NCI-H82 treated with DMSO at 0.1 percent for 48 hours (cell line): ENCODE measurements at regions not wholly inside any gene's neighbourhood (a gene's known extent, or its start where the extent isn't known, plus 50 kb on each side); places are given as distances from the start of the nearest gene placed in this dataset.

Experiments used
- DNase-seq: peaks from one replicate; lab custom pipeline; 2025; ENCODE audit not compliant: unreplicated experiment; lab: John Stamatoyannopoulos, UW

DNA sequence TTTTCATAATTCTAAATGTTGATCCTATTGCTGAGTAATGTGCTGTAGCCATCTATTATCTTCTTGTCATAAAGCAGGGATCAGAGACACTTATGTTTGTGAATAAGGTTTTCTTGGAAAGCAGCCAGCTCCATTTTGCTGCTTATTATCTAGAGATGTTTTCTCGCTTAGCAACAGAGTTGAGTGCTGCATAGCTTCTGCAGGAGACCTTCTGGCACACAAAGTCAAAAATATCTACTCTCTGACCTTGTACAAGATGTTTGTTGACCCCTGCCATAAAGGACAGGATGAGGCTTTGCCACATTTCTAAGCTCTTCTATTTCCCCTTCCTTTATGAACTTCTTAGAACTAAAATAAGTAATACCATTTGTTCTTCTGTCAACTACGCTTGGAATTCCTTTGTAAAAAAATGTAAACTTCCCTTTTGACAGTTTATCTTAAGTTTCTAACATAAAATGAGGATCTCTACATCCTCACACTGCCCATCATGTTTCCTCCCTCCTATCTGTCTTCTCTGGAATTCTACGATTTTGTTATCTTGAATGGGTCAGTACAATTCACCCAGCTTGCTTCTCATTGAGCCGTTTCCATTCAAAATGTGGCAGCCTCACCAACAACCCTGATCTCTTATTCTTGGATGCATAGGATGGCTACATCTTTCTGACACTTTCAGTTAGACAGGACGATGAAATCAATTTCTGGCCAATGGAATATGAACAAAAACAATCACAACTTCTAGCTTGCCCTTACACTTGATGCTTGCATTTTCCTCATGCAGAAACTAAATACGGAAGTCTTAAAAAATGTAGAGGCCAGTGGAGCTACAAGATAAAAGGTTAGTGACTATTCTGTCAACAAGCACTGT is 1377.0 kb downstream of the SUCLG1 start:
- DNase-seq: no peak

DNA sequence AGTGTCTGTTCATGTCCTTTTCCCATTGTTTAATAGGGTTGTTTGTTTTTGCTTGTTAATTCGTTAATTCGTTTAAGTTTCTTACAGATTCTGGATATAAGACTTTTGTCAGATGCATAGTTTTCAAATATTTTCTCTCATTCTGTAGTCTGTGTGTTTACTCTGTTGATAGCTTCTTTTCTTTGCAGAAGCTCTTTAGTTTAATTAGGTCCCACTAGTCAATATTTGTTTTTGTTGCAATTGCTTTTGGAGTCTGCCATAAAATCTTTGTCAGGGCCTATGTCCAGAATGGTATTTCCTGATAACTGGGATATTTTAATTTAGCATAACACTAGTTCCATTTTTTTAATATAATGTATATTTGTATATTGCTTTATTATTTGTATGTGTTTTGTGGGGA is 1380.1 kb downstream of the SUCLG1 start:
- DNase-seq: no peak

GRCh38 chr2:83072767-83073166 is 1386.3 kb downstream of the SUCLG1 start:
- no peak for DNase-seq

GRCh38 chr2:83071914-83072313 is 1387.2 kb downstream of the SUCLG1 start:
- DNase-seq: no peak

- no peak for DNase-seq
These were observed 1387.7 kb downstream of the SUCLG1 start for GRCh38 chr2:83071352-83071751.

DNA sequence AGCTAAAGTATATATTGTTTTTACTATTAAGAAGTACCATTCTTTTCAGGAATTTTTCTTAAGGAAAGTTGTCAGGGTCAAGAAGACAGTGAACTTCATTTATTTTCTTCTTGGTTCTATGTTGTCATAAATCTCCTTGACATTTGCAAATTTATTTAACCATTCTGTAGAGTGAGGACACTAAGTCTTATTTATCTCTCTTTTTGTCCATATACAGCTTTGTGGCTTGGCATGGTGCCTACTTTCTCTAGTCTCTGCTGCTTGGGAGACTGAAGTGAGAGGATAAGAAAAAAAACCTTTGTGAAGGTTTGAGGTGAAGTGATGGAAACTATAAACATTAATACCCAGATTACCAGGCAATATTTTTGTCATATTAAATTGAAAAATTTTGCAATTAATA is 1389.4 kb downstream of the SUCLG1 start:
- no peak for DNase-seq

- DNase-seq: no peak
These were observed 1390.4 kb downstream of the SUCLG1 start for GRCh38 chr2:83068714-83069113.

DNA sequence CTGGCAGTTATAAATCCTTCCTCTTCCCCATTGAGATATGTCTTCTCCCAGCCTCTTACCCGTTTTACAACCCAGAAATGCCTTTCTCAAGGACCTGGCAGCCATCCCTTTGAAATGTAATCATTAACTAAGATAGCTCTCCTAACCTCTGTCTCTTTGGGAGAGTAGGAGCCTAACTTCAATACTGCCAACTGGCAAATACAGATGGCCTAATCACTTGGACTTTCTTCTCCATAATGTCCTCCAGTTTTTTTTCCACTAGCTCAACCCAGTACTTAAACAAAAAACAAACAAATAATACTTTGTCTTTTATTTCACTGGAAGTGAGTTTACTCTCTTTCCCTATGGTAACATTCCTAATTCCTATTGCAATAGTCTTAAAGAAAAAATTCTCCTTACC is 1391.1 kb downstream of the SUCLG1 start:
- DNase-seq: no peak

DNA sequence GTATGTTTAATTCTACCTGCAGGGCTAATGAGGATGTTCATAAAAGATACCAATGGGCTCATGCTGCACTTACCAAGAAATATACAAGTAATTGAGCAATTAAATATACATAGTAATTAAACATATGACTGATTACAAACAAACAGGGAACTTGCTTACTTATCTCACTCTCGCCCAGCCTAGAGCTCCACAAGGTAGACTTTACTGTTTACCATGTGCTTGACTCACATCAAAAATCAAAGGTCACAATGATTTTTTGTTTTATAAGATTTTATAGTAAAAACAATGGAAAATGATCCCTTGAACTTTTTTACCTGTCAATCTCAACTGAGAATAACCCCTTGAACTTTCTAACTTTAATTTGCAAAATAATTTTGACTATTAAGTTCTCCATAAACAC is 1395.1 kb downstream of the SUCLG1 start:
- no peak for DNase-seq

DNA sequence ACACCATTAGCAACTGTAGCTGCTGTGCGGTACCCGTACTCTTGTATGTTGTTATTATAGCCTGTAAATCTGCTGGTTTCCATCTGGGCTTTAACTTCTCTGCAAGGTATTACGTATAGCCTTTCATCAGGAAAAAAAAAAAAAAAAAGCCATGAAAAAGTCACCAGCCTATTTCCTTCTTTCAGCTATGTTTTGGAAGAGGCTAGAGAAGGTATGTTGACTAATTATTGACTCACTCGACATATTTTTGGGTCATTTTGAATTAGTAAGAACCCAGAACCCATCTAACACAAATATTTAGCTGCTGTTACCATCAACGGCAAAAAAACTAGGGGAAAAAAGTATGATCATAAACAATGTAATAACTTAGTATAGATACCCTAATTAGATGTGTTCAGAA is 1395.6 kb downstream of the SUCLG1 start:
- no peak for DNase-seq

GRCh38 chr2:83058683-83059082 is 1400.4 kb downstream of the SUCLG1 start:
- DNase-seq: no peak

DNA sequence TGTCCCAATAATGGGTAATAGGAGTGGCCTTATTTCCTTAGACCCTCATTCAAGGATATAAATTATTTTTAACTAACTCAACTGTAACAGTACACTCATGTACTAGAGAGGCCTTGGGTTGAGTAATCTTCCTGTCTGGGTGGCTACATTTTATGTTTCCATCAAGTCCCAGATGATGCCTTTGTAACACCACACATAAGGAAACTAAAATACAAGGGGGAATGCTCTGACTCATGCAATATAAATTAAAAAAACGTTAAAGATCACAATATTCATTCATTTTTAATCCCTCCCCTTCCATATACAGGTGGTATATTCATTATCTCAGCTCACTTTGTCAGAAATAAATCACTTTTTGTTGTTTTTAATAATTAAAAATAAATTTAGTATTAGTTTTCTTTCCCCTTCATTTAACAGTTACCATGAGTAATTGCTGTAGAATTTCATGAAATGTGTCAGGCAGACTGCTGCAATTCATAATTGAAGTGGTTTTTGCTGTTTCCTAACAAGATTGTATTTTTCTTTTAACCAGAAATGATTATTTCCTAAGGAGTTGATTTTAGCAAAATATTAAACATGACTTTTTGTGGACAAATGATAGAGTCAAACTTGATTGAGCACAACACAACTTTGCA is 1403.6 kb downstream of the SUCLG1 start:
- DNase-seq: no peak

DNA sequence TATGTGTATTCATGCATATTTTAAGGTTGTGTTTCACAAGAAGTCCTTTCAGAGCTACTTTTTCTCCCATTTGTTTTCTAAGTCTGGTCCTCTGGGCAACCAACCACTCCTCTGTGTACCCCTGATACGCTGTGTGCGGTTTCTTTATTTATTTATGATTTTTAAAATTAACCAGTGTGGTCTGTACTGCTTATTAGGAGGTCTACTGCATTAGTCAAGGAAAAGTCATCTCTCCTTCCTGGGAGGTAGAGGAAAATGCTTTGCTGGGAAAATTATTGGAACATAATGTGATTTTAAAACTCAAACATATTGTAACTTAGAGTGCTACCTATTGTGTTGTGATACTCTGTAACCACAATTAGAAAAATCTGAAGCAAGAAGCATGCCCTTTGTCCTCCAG is 1404.3 kb downstream of the SUCLG1 start:
- no peak for DNase-seq

DNA sequence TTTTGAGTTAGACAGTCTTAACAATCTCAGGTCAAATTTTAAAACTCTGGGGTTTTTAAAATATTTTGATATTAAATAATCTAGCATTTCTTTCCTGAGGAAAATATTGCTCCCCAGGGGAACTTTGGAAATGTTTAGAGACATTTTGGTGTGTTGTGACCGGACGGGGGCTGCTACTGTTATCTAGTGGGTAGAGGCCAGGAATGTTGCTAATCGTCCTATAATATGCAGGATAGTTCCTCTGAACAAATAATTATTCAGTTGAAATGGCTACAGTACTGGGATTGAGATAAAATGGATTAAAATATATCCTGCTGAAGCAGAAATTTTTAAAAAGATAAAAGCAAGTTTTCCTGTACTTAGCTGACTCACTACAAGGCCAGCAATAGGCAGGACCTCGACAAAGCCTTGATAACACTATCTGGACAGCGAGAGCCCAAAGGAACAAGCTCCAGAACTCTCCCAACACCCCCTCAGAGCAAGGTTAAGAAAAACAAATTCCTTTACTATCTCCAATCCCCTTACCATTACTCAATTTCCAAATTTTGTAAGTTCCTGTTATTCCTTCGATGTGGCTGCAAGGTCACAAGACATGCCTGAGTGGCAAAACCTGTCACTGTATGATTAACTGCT is 1407.4 kb downstream of the SUCLG1 start:
- DNase-seq: no peak

DNA sequence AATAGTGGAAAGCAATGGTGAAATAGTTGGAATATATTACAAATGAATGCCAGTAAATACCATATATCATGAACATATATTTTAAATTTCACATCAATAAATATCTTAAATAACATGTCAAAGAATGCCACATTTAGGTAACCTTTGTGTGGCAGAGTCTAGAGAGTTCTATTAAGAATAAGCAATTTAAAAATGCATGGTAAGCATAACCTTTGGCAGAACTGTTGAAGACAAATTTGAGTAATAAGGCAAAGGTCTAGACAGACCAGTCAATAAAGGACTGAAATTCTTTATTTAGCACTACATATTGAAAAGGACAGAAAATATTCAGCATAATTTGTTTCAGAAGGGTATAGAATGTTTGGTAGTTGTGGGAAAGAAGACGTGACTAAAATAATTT is 1417.0 kb downstream of the SUCLG1 start:
- DNase-seq: no peak

DNA sequence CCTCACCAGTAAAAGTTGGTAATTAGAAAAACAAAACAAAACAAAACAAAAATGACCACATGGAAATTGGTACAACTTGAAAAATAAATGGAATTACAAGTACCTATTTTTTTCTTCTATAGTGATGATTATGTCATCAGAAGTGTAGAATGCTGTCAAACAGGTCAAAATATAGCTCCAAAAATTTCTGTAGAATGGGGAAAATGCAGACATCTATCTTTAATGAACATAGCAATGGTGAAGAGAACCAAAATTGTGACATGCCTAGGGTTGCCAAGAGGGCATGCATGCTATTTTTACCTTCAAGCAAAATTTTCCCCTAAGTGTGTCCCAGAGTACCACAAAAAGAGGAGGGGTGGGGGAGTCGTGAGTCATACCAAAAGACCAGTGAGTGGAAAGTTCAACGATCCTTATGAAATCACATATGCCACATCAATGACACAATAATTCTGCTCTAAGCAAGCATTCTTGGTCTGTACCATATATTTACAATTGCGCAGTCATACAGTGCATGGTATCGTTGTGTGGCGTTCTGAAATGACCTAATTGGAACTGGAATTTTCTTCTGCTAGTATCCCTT is 1436.4 kb downstream of the SUCLG1 start:
- no peak for DNase-seq

- no peak for DNase-seq
These were observed 1441.6 kb downstream of the SUCLG1 start for GRCh38 chr2:83017366-83018090.

- DNase-seq: no peak
These were observed 1442.6 kb downstream of the SUCLG1 start for GRCh38 chr2:83016343-83017110.

DNA sequence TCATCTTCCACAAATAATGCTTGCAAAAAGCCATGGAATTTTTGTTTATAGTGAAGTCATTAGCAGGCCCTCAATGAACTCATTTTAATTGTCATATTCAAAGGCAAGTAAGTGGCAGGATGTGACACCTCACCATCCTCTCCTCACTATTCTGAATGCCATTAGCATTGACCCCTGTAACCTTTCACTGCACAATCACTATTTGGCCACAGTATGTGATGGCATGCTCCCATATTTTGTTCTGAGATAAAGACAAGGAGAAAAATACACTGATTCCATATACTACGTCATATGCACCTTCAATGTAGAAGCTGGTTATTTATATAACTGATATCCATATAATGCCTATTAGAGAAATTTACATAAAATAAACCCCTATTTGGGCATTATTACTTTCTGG is 1443.2 kb downstream of the SUCLG1 start:
- DNase-seq: no peak

GRCh38 chr2:83015035-83015715 is 1443.9 kb downstream of the SUCLG1 start:
- no peak for DNase-seq
